ENCODE measurements at regions not wholly inside any gene's neighbourhood (a gene's known extent, or its start where the extent isn't known, plus 50 kb on each side); places are given as distances from the start of the nearest gene placed in this dataset.
"Not testable (repeated sequence)": the region's sequence is repeated elsewhere in the genome, so short reads cannot be mapped to it uniquely, and the experiment has no call there.

DNA sequence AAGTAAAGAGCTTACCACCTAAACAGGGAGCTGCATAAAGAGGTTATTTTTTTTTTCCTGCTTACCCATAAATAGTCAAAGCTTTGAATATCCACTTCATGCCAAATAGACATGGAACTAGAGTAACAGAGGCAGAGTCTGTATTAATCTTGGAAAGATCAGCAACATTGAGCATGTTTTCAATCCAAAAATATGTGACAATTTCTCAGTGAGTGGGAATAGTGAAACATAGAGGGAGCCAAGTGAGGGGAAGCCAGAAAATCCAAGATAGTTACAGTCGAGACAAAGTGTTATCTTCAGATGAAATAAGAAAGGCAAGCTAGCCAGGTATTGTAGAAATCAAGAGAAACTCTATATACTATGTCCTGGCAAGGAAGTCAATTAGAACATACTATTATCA is 122.3 kb upstream of the TACR3 start:
- DNase-seq = no peak

DNA sequence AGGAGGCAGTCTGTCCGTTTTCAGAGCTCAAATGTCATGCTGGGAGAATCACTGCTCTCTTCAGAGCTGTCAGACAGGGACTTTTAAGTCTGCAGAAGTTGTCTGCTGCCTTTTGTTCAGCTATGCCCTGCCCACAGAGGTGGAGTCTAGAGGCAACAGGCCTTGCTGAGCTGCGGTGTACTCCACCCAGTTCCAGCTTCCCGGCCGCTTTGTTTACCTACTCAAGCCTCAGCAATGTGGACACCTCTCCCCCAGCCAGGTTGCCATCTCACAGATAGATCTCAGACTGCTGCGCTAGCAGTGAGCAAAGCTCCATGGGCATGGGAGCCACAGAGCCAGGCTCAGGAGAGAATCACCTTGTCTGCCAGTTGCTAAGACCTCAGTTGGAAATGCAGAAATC is 90.5 kb upstream of the TACR3 start:
- DNase-seq = not testable (repeated sequence)

DNA sequence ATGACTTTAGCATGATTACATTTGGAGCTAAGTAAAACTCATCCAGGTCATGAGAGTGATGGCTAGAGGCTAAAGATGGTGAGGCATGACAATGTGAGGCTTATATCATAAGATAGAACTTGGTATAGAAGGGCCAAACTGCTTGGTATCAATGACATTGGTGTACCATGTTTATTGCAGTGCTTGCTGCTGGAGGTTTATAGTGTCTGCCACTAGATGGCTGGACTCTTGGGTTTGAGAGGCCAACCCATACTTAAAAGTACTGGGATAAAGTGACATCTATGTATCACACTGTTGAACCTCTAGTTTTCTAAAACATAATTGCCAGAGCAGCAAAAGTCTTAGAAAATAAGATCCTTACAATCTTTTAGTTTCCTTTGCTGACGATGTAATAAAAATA is 83.0 kb upstream of the TACR3 start:
- no peak for DNase-seq

DNA sequence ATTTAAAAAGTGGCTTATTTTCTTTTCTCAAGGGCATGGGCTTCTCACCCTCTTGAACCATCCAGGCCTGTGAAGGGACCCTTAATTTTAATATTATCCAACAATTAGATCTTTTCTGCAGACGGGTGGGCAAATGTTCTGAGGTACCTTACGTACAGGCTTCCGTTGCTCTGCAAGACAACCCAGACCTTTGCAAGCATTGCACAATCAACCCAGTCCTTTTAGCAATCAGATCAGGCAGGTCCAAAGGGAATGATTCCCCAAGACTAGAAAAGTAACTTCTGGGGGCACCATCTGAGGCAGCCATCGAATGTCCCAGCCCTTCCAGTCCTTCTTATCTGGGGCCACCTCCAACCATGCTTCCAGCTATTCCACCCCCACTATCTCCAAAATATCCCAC is 67.3 kb upstream of the TACR3 start:
- DNase-seq = no peak

DNA sequence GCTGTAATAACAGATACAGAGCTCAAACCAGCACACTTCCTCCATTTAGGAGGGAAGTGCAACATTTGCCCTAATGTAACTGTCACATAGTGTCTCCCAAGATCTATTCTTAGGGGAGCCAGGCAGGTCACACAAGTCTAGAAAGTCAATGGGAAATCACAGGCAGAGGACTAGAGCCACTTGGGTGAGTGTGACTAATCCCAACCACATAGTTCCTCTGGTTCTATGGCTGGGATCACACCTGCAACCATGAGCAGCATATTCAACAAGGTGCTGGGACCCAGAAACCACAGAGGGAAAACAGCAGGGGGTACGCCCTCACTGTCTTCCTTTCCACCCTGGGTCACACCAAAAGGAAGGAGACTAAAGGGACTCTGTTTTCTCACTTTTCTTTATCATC is 66.8 kb upstream of the TACR3 start:
- no peak for DNase-seq

DNA sequence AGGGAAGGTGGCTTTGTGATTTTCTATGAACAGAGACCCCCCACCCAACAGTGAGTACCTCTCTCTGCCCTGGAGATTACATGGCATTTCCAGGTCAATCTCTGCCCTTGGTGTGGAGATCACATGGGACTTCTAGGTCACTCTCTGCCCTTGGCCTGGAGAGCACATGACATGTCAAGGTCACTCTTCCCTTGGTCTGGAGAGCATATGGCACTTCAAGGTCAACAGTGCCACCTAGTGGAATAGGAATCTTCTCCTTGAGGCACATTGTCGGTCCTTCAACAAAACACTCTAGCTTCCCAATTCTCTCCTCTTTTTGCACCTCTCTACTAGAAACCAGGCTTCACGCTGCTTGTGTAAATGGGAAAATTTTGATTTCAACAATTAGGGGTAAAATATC is 66.2 kb upstream of the TACR3 start:
- no peak for DNase-seq

DNA sequence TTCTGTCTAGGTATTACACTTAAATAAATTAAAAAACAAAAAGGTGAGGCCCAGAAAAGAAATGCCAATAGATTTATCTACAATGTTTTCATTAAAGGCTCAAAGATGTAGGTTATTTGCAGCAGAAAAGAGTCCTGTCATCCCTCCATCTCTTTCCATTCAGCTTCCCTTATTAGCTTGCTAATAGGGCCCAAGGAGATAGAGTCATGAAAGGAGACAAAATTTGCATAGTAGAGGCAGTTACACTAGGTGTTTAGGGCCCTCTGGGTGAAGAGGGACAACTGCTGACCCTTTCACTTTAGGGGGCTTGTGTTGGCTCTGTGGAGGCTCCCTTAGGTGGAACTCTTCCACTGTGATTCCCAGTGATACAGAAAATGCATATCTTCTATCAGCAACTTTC is 58.4 kb upstream of the TACR3 start:
- no peak for DNase-seq

DNA sequence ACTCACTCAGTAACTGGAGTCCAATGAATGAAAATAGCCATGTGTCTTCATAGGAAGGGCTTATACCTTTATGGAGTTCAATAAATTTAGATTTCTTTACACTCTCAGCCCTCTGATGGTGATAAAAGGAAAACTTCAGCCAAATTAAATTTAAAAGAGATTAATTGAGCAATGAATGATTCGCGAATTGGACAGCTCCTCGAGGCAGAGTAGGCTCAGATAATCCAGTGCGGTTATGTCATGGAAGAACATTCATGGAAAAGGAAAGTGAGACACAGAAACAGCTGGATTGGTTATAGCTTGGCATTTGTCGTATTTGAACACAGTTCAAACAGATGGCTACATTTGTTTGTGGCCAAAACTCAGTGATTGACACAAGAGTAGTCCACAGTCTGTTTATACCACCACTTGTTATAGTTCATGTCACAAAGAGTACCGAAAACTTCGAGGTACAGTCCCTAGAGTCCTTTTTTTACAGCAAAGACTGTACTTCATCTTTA is 54.6 kb upstream of the TACR3 start:
- no peak for DNase-seq

DNA sequence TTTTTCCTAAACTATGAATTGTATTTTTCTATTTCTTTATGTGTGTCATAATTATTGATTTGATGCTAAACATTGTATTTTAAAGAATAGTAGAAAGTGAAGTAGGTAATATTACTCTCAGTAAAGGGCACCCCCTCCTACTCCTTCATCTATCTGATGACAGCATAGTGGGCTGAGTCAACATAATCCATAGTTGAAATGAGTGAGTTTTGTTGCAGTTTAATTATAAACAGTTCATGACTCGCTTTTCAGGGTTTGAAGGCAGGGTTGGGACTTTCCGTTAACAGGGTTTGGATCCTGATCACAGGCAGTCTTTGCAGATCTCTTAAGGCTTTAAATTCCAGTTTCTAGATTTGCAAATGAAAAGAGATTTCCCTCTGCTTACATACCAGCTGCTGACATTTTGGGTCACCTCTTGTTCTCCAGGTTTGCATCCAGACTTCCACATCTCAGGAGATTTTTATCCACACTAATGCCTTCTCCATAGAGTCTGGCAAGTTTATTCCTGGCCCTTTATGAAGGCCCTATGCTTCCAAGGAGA is 54.0 kb upstream of the TACR3 start:
- no peak for DNase-seq
